GM19238 (cell line): ENCODE measurements at regions not wholly inside any gene's neighbourhood (a gene's known extent, or its start where the extent isn't known, plus 50 kb on each side); places are given as distances from the start of the nearest gene placed in this dataset.

Source experiments
- DNase-seq: peaks from one replicate; pipeline ENCODE4 v3.0.0; 2011; ENCODE audit warnings: low spot score; ENCODE audit not compliant: insufficient read length

GRCh38 chr4:8922481-8922880 is 50.8 kb upstream of the HMX1 start:
- DNase-seq = no peak

GRCh38 chr4:8921465-8921864 is 49.8 kb upstream of the HMX1 start:
- DNase-seq = no peak
